HAP-1 (cell line): ENCODE measurements at regions not wholly inside any gene's neighbourhood (a gene's known extent, or its start where the extent isn't known, plus 50 kb on each side); places are given as distances from the start of the nearest gene placed in this dataset.
"Not testable (repeated sequence)": the region's sequence is repeated elsewhere in the genome, so short reads cannot be mapped to it uniquely, and the experiment has no call there.

ENCODE experiments used
- DNase-seq, 2 experiments: peaks; one replicate each; pipeline ENCODE4 v3.0.0-alpha.2; 2016 to 2020; ENCODE audit warnings: low spot score in 2 of 2
- H3K27me3 ChIP-seq: fragments of 250-450 bp; sonication (Bioruptor Pico); 2 replicates; pipeline ENCODE4 v1.5.1; 2020; ENCODE audit warnings: low read depth, mild to moderate bottlenecking, moderate library complexity
- H3K36me3 ChIP-seq: fragments of 250-450 bp; sonication (Bioruptor Pico); replicated peaks from 2 replicates; pipeline ENCODE4 v1.5.1; 2020; ENCODE audit warnings: mild to moderate bottlenecking
- H3K4me1 ChIP-seq: fragments of 250-450 bp; sonication (Bioruptor Pico); 2 replicates; pipeline ENCODE4 v1.5.1; 2020; ENCODE audit warnings: mild to moderate bottlenecking
- H3K4me3 ChIP-seq: fragments of 250-450 bp; sonication (Bioruptor Pico); 2 replicates; pipeline ENCODE4 v1.5.1; 2020; ENCODE audit warnings: mild to moderate bottlenecking, moderate library complexity
- H3K9me3 ChIP-seq: fragments of 250-450 bp; sonication (Bioruptor Pico); 2 replicates; pipeline ENCODE4 v1.5.1; 2020; ENCODE audit warnings: mild to moderate bottlenecking, moderate library complexity
- in situ Hi-C: fragments of 300-500 bp; cut with MboI; formaldehyde crosslinking; loops from 3 replicates; pipeline ENCODE4 v1.14.3; 2020; ENCODE audit warnings: low sequenced_read_pairs, inconsistent platforms, mixed read lengths

GRCh38 chr2:128510701-128511397 is 192.2 kb upstream of the HS6ST1 start:
- no peaks in the 10 kb centered on the region for H3K4me1 ChIP-seq
- in situ Hi-C loops = no loop called here
- H3K4me3 ChIP-seq = no peak overlapping the region
- no peaks in the 10 kb centered on the region for H3K9me3 ChIP-seq
- DNase-seq = no peak
- no peaks in the 10 kb centered on the region for H3K36me3 ChIP-seq
- no peaks in the 10 kb centered on the region for H3K27me3 ChIP-seq

- no peaks in the 10 kb centered on the region for H3K4me1 ChIP-seq
- H3K36me3 ChIP-seq = no peaks in the 10 kb centered on the region
- no peaks in the 10 kb centered on the region for H3K27me3 ChIP-seq
- no peak for DNase-seq
- no peak overlapping the region for H3K4me3 ChIP-seq
- no peaks in the 10 kb centered on the region for H3K9me3 ChIP-seq
- in situ Hi-C loops = no loop called here
These were observed 193.2 kb upstream of the HS6ST1 start for GRCh38 chr2:128511731-128512378.

GRCh38 chr2:128512379-128513115 is 193.9 kb upstream of the HS6ST1 start:
- no peak for DNase-seq
- Histone ChIP-seq H3K4me1 (no peaks in the 10 kb centered on the region), H3K27me3 (no peaks in the 10 kb centered on the region), H3K9me3 (no peaks in the 10 kb centered on the region), H3K4me3 (no peak overlapping the region), H3K36me3 (no peaks in the 10 kb centered on the region)
- in situ Hi-C loops = no loop called here

- Histone ChIP-seq H3K4me1 (no peaks in the 10 kb centered on the region), H3K36me3 (no peaks in the 10 kb centered on the region), H3K27me3 (no peaks in the 10 kb centered on the region), H3K9me3 (no peaks in the 10 kb centered on the region), H3K4me3 (no peak overlapping the region)
- in situ Hi-C loops = no loop called here
- DNase-seq = no peak
These were observed 194.7 kb upstream of the HS6ST1 start for GRCh38 chr2:128513116-128513960.

GRCh38 chr2:128513961-128514283 is 195.3 kb upstream of the HS6ST1 start:
- H3K27me3 ChIP-seq = no peaks in the 10 kb centered on the region
- in situ Hi-C loops = no loop called here
- H3K4me3 ChIP-seq = no peak overlapping the region
- no peak for DNase-seq
- no peaks in the 10 kb centered on the region for H3K4me1 ChIP-seq
- H3K9me3 ChIP-seq = no peaks in the 10 kb centered on the region
- H3K36me3 ChIP-seq = no peaks in the 10 kb centered on the region

GRCh38 chr2:128514555-128514955 is 195.9 kb upstream of the HS6ST1 start:
- DNase-seq = no peak
- Histone ChIP-seq H3K27me3 (no peaks in the 10 kb centered on the region), H3K4me1 (no peaks in the 10 kb centered on the region), H3K4me3 (no peak overlapping the region), H3K36me3 (no peaks in the 10 kb centered on the region), H3K9me3 (no peaks in the 10 kb centered on the region)
- in situ Hi-C loops = no loop called here

- no peak overlapping the region for H3K4me3 ChIP-seq
- no peaks in the 10 kb centered on the region for H3K36me3 ChIP-seq
- no peak for DNase-seq
- no peaks in the 10 kb centered on the region for H3K27me3 ChIP-seq
- no peaks in the 10 kb centered on the region for H3K9me3 ChIP-seq
- no peaks in the 10 kb centered on the region for H3K4me1 ChIP-seq
- in situ Hi-C loops = no loop called here
These were observed 198.3 kb upstream of the HS6ST1 start for GRCh38 chr2:128516938-128517337.

- H3K27me3 ChIP-seq, H3K4me1 ChIP-seq, DNase-seq, H3K36me3 ChIP-seq, in situ Hi-C loops, H3K9me3 ChIP-seq, H3K4me3 ChIP-seq: not testable (repeated sequence)
These were observed 200.4 kb upstream of the HS6ST1 start for GRCh38 chr2:128519028-128519427.

- no peak overlapping the region for H3K4me3 ChIP-seq
- H3K4me1 ChIP-seq = no peaks in the 10 kb centered on the region
- H3K27me3 ChIP-seq = no peaks in the 10 kb centered on the region
- no peak for DNase-seq
- in situ Hi-C loops = no loop called here
- no peaks in the 10 kb centered on the region for H3K9me3 ChIP-seq
- H3K36me3 ChIP-seq = no peaks in the 10 kb centered on the region
These were observed 201.0 kb upstream of the HS6ST1 start for GRCh38 chr2:128519517-128520215.

- no peaks in the 10 kb centered on the region for H3K36me3 ChIP-seq
- in situ Hi-C loops = no loop called here
- no peak for DNase-seq
- no peaks in the 10 kb centered on the region for H3K4me1 ChIP-seq
- no peaks in the 10 kb centered on the region for H3K27me3 ChIP-seq
- no peak overlapping the region for H3K4me3 ChIP-seq
- H3K9me3 ChIP-seq = no peaks in the 10 kb centered on the region
These were observed 201.7 kb upstream of the HS6ST1 start for GRCh38 chr2:128520340-128520739.

GRCh38 chr2:128520791-128521190 is 202.1 kb upstream of the HS6ST1 start:
- H3K4me1 ChIP-seq = no peaks in the 10 kb centered on the region
- H3K36me3 ChIP-seq = no peaks in the 10 kb centered on the region
- no peaks in the 10 kb centered on the region for H3K27me3 ChIP-seq
- no peaks in the 10 kb centered on the region for H3K9me3 ChIP-seq
- DNase-seq = no peak
- in situ Hi-C loops = no loop called here
- H3K4me3 ChIP-seq = no peak overlapping the region

- Histone ChIP-seq H3K4me3 (no peak overlapping the region), H3K27me3 (no peaks in the 10 kb centered on the region), H3K4me1 (no peaks in the 10 kb centered on the region), H3K36me3 (no peaks in the 10 kb centered on the region), H3K9me3 (no peaks in the 10 kb centered on the region)
- no peak for DNase-seq
- in situ Hi-C loops = no loop called here
These were observed 202.8 kb upstream of the HS6ST1 start for GRCh38 chr2:128521482-128521881.

- H3K9me3 ChIP-seq = no peaks in the 10 kb centered on the region
- no peaks in the 10 kb centered on the region for H3K4me1 ChIP-seq
- H3K27me3 ChIP-seq = no peaks in the 10 kb centered on the region
- no peak for DNase-seq
- in situ Hi-C loops = no loop called here
- H3K36me3 ChIP-seq = no peaks in the 10 kb centered on the region
- H3K4me3 ChIP-seq = no peak overlapping the region
These were observed 204.2 kb upstream of the HS6ST1 start for GRCh38 chr2:128522829-128523228.
